Occipital lobe (tissue), 1 donor: ENCODE measurements at regions not wholly inside any gene's neighbourhood (a gene's known extent, or its start where the extent isn't known, plus 50 kb on each side); places are given as distances from the start of the nearest gene placed in this dataset.

ENCODE experiments used
- DNase-seq: peaks from one replicate; lab custom pipeline; 2025; lab: John Stamatoyannopoulos, UW

DNA sequence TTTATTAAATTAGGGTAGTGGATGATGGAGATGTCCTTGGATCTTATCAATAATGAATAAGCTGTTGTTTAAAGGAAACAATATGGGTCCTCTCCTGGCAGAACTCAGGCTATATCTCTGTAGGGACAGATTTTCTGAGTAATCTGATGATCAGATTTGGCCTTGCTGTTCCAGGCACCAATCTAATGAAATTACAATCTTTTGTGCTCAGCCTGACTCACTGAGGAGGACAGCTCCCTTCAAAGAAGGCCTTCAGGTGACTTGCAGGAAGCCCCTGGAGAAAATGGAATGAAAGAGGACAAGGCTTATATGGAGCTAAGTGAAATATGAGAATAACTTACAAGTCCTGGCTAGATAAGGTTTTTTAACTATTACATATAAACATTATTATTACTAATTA, 486.4 kb upstream of the SORCS1 start:
- DNase-seq, result no peak

GRCh38 chr10:107649249-107649648, 484.7 kb upstream of the SORCS1 start:
- no peak for DNase-seq

DNA sequence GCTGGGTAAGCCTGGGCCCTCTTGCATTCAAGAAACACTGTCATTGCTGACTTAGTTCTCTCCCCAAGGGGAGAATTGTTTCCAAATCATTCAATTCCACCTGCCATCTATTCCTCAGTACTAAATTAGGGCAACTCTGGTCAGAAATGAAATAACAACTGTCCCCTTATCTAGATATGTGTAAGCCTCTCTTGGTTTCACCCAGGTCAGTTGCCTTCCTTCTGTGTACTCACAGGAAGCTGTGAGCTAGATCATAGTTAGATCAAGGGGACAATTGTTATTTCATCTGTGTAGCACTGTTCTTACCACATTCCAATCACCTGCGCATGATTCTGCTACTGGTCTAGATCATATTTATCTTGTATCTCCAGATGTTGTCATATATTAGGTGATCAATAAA, 483.0 kb upstream of the SORCS1 start:
- no peak for DNase-seq

DNA sequence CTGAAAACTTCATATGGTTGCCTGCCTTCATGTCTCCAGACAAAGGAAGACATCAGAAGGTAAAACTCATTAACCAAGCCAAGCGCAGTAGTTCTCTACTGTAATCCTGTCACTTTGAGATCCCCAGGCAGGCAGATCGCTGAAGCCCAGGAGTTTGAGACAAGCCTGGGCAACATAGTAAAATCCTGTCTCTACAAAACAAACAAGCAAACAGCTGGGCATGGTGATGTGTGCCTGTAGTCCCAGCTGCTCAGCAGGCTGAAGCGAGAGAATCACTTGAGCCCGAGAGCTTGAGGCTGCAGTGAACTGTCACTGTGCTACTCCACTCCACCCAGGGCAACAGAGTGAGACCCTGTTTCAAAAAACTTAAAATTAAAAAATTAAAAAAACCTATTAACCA, 467.4 kb upstream of the SORCS1 start:
- no peak for DNase-seq

DNA sequence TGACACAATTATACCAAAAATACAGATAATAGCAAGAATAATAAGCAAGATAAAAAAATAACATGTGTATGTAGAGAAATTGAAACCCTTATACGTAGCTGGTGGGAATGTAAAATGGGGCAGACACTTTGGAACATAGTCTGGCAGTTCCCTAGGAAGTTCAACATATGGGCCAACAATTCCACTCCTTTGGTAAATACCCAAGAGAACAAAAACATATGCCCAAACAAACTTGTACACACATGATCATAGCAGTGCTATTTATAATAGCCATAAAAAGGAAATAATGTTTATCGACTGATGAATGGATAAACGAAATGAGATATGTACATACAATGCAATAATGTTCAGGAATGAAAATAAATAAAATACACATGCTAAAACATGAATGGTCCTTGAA, 462.4 kb upstream of the SORCS1 start:
- no peak for DNase-seq

DNA sequence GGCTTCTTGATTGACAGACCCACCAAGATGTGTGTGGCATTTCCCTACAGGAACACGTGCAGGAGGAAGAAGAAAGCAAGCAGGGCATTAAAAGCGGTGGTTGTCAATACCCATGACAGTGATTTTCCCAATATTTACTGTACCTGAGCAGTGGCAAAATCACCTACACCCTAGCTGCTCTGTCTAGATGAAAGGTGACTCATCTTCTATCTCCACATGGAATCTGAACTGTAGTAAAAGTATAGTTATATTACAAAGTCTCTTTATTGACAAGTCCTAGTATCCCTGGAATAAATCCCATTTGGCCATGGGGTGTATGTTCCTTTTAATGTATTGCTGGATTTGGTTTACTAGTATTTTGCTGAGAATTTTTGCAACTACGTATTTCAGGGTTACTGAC, 458.8 kb upstream of the SORCS1 start:
- no peak for DNase-seq

DNA sequence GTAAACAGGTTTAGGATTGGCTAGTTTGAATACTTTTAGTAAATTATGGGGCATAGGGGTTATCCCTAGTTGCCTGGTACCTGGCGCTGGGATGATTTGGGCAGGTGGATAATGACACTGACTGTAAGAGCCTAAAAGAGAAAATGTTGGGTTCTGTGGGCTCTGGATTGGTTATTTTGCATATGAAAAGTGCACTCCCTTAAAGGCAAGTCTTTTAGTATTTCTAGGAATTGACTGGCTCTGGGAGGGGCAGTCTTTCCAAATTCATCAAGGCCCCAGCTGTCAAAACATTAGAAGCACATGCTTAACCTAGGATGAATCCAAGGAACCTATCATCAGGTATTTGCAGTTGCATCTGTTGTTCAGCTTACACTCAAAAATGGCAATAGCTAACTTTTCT, 454.6 kb upstream of the SORCS1 start:
- DNase-seq, result no peak

GRCh38 chr10:107618504-107618994, 454.0 kb upstream of the SORCS1 start:
- no peak for DNase-seq

DNA sequence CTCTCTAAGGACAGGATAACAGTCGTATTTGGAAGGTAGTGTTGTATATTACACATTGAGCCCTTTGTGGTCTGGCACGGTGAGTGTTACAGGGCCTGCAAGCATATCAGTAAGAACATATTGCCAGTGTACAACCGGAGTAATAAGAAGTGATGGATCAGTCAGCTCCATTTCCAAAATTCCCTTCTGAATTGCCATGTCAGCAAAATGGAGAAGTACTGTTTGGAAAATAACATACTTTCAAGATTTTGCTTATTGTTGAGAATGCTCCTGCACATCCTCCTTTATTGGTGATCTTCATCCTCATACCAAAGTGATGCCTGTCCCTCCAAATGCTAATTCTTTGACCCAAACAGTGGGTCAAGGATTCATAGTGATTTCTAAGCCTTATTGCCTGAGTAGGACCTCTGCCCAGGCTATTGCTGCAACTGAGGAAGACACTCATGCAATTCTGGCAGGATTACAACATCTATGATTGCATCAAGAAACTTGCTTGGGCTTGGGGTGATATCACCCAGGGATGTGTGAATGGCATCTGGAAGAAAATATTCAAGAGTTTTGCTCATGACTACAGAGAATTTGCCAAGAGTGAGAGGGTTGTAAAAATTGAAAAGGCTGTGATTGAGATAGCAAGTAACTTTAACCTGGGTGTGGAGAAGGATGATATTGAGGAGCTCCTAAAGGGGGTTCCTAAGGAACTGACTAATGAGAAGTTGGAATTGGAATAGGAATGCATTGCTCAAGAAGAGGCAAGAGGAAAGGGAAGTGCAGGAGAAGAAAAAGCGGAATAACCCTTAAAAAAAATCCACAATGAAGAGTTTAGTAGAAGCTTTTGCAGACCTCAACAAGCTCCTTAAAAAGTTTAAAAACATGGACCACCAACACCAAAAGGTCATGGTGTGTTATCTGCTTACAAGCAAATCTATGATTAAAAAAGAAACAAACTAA, 452.2 kb upstream of the SORCS1 start:
- DNase-seq, result no peak

GRCh38 chr10:107616031-107616430, 451.5 kb upstream of the SORCS1 start:
- DNase-seq, result no peak

- no peak for DNase-seq
These were observed 450.6 kb upstream of the SORCS1 start for GRCh38 chr10:107614939-107615685.

DNA sequence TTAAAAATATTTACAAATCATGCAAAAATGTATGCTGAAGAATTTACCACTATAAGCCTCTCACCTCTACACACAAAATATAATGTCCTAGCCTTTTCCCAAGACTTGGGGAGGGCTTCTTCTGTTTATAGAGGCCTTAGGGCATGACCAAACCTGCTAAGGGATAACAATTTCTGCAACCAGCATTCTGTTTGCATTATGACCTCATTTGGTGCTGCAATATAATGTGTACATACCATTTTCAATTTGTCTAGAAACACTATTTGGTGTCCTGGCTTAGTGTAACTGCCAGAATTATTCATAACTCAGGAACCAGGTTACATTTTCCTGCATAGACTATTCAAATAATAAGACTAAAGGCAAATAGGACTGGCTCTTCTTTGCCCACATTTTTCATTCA, 446.6 kb upstream of the SORCS1 start:
- DNase-seq, result no peak

DNA sequence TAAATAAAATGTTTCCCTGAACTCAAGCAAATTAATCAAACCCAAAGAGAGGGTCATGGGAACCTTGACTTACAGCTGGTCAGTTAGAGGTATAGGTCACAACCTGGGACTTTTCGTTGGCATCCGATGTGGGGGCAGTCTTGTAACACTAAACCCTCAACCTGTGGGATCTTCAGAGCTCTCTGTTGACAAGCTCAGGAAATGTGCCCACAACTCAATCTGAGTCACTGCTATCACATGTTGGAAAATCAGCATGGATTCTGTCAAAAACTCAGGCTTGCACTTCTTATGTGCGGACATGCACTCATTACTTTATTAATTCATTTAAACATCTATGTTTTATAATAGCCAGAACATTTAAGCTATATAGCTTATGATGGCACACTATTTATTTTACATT, 424.6 kb upstream of the SORCS1 start:
- no peak for DNase-seq

GRCh38 chr10:107585630-107586029, 421.1 kb upstream of the SORCS1 start:
- DNase-seq, result no peak

GRCh38 chr10:107583974-107584373, 419.5 kb upstream of the SORCS1 start:
- DNase-seq, result no peak

DNA sequence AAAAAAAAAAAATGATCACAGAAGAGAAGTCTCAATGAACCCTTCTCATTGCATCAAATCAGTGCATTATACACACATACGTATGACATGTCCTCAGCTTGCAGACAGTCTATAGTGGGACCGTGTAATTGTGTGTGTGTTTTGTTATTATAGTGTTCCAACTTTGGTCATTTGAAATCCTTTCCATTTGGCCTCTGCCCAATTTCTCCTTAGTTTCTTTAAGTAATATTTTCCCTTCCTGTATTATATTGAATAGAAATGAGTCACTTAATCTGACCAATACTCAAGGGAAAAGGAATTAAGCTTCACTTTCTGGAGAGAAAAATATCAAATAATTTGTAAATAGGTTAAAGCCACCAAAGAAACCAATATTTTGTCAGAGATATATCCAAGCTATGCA, 415.5 kb upstream of the SORCS1 start:
- no peak for DNase-seq

- DNase-seq, result no peak
These were observed 412.7 kb upstream of the SORCS1 start for GRCh38 chr10:107577221-107577620.

GRCh38 chr10:107576746-107577145, 412.2 kb upstream of the SORCS1 start:
- peak; percentile 4 for DNase-seq

DNA sequence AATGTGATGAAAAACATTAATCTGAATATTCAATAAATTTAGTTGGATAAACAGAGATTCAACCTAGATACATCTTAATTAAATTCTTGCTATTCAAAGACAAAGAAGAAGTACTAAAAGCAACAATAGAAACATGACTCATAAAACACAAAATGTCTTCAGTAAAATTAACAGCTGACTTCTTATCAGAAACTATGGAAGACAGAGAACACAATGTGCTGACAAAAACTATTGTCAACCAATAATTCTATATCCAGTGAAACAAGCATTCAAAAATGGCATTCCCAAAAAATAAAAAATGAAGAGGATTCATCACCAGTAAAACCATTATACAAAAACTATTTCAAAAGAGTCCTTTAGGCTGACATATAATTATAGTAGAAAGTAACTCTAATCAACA, 400.5 kb upstream of the SORCS1 start:
- no peak for DNase-seq

- no peak for DNase-seq
These were observed 396.7 kb upstream of the SORCS1 start for GRCh38 chr10:107561136-107561650.

- DNase-seq, result no peak
These were observed 393.4 kb upstream of the SORCS1 start for GRCh38 chr10:107557916-107558315.

DNA sequence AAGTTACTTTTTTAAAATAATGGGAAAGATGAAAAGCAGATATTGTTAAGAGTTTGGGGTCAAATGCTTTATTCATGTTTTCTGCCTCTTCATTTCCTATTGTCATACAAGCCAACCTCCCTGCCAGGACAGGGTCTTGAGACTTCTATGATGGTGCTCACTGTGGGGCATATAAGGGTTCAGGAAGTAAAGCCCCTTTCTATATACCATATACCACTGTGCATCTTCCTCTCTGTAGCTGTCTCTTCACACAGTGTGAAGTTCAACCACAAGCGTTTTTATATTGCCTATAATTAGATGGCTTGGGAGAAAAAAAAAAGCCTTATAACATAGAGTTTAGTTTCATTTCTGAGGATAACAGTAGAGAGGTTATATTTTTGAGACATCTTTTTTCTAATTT, 389.8 kb upstream of the SORCS1 start:
- no peak for DNase-seq
